DOHH2 (cell line): ENCODE measurements at regions not wholly inside any gene's neighbourhood (a gene's known extent, or its start where the extent isn't known, plus 50 kb on each side); places are given as distances from the start of the nearest gene placed in this dataset.
"Not testable (repeated sequence)": the region's sequence is repeated elsewhere in the genome, so short reads cannot be mapped to it uniquely, and the experiment has no call there.

Experiments used
- H3F3A ChIP-seq: fragments of 200-600 bp; sonication (generic), shearing (Covaris generic); 2 replicates; pipeline ENCODE4 v1.6.0; 2016; ENCODE audit warnings: antibody characterized with exemption, mild to moderate bottlenecking; ENCODE audit not compliant: control insufficient read depth, insufficient read depth
- H3K27ac ChIP-seq: fragments of 200-600 bp; sonication (generic); 2 replicates; pipeline ENCODE4 v1.5.1; 2014; ENCODE audit warnings: low read depth, mild to moderate bottlenecking, low read length, moderate library complexity
- H3K27me3 ChIP-seq: fragments of 200-600 bp; sonication (generic); 2 replicates; pipeline ENCODE4 v1.6.1; 2014; ENCODE audit warnings: mild to moderate bottlenecking, low read length, mixed read lengths; ENCODE audit not compliant: control insufficient read depth
- H3K36me3 ChIP-seq: fragments of 200-600 bp; sonication (generic); 2 replicates; pipeline ENCODE4 v1.6.1; 2014; ENCODE audit warnings: mild to moderate bottlenecking, low read length, moderate library complexity, mixed read lengths; ENCODE audit not compliant: control insufficient read depth
- H3K4me1 ChIP-seq: fragments of 200-600 bp; sonication (generic); 2 replicates; pipeline ENCODE4 v1.6.1; 2014; ENCODE audit warnings: mild to moderate bottlenecking, low read length, mixed read lengths; ENCODE audit not compliant: control insufficient read depth
- H3K4me2 ChIP-seq: fragments of 200-600 bp; sonication (generic); 2 replicates; pipeline ENCODE4 v1.6.0; 2014; ENCODE audit warnings: mild to moderate bottlenecking, low read length, moderate library complexity
- H3K4me3 ChIP-seq: fragments of 200-600 bp; sonication (generic); 2 replicates; pipeline ENCODE4 v1.5.1; 2014; ENCODE audit warnings: mild to moderate bottlenecking, low read length, mixed read lengths
- H3K79me2 ChIP-seq: fragments of 200-600 bp; sonication (generic); 2 replicates; pipeline ENCODE4 v1.6.1; 2014; ENCODE audit warnings: mild to moderate bottlenecking, low read length, mixed read lengths; ENCODE audit not compliant: control insufficient read depth
- H3K9me2 ChIP-seq: fragments of 200-600 bp; sonication (generic); replicated peaks from 2 replicates; pipeline ENCODE4 v1.6.1; 2014; ENCODE audit warnings: mild to moderate bottlenecking, low read length, mixed read lengths; ENCODE audit not compliant: control insufficient read depth
- H3K9me3 ChIP-seq: fragments of 200-600 bp; sonication (generic); 2 replicates; pipeline ENCODE4 v1.6.1; 2014; ENCODE audit warnings: antibody characterized with exemption, low read length, mixed read lengths; ENCODE audit not compliant: control insufficient read depth, insufficient read depth
- H4K20me1 ChIP-seq: fragments of 200-600 bp; sonication (generic); 2 replicates; pipeline ENCODE4 v1.6.0; 2014; ENCODE audit warnings: low read depth, mild to moderate bottlenecking, antibody characterized with exemption, low read length, moderate library complexity; ENCODE audit not compliant: control insufficient read depth, insufficient read depth
- CTCF ChIP-seq: fragments of 200-600 bp; sonication (generic); IDR thresholded peaks from one replicate; pipeline ENCODE4 v1.5.1; 2014; ENCODE audit warnings: antibody characterized with exemption, mild to moderate bottlenecking, low read depth, low read length; ENCODE audit not compliant: poor library complexity, severe bottlenecking
- EZH2phosphoT487 ChIP-seq: fragments of 200-600 bp; sonication (generic); IDR thresholded peaks from 2 replicates; pipeline ENCODE4 v1.6.1; 2017; ENCODE audit warnings: borderline replicate concordance, mild to moderate bottlenecking, antibody characterized with exemption, low read length, moderate library complexity, mixed read lengths

GRCh38 chr1:224819861-224820260 is 109.6 kb upstream of the DNAH14 start:
- Histone ChIP-seq H3K9me3 (no peaks in the 10 kb centered on the region), H3K9me2 (no peaks in the 10 kb centered on the region)
- TF ChIP-seq CTCF (no peak), EZH2phosphoT487 (no peak)

GRCh38 chr1:224820341-224820740 is 109.1 kb upstream of the DNAH14 start:
- Histone ChIP-seq H3K9me3 (no peaks in the 10 kb centered on the region), H3K9me2 (no peaks in the 10 kb centered on the region), H3F3A (no peaks in the 10 kb centered on the region), H3K4me1 (no peaks in the 10 kb centered on the region), H3K27ac (no peak overlapping the region), H3K27me3 (peaks cover 4% of the 10 kb centered on the region; the same call in 1 of the 2 replicates), H3K36me3 (no peaks in the 10 kb centered on the region), H3K4me2 (no peak overlapping the region), H4K20me1 (no peaks in the 10 kb centered on the region), H3K4me3 (no peak overlapping the region), H3K79me2 (no peaks in the 10 kb centered on the region)
- no peak for TF ChIP-seq CTCF

More at GRCh38 chr1:224819861-224820260, 109.6 kb upstream of the DNAH14 start:
- Histone ChIP-seq H3K27me3 (peaks cover 4% of the 10 kb centered on the region; the same call in 1 of the 2 replicates), H3K4me3 (no peak overlapping the region), H3K27ac (no peak overlapping the region), H4K20me1 (no peaks in the 10 kb centered on the region), H3K36me3 (no peaks in the 10 kb centered on the region), H3K4me1 (no peaks in the 10 kb centered on the region), H3F3A (no peaks in the 10 kb centered on the region), H3K79me2 (no peaks in the 10 kb centered on the region), H3K4me2 (no peak overlapping the region)

GRCh38 chr1:224821751-224822150 is 107.7 kb upstream of the DNAH14 start:
- not testable (repeated sequence) for H3K27ac ChIP-seq, H3K9me2 ChIP-seq, H3K27me3 ChIP-seq, H3K4me2 ChIP-seq, H3F3A ChIP-seq, H4K20me1 ChIP-seq, H3K4me3 ChIP-seq, H3K36me3 ChIP-seq, H3K4me1 ChIP-seq, H3K79me2 ChIP-seq, H3K9me3 ChIP-seq

- no peak overlapping the region for H3K4me2 ChIP-seq
- no peaks in the 10 kb centered on the region for H3F3A ChIP-seq
Measured at GRCh38 chr1:224825525-224826000, 103.9 kb upstream of the DNAH14 start.

More at GRCh38 chr1:224825525-224826000, 103.9 kb upstream of the DNAH14 start:
- no peaks in the 10 kb centered on the region for H3K36me3 ChIP-seq
- no peaks in the 10 kb centered on the region for H3K79me2 ChIP-seq
- no peaks in the 10 kb centered on the region for H3K4me1 ChIP-seq
- TF ChIP-seq CTCF (no peak), EZH2phosphoT487 (no peak)
- H3K4me3 ChIP-seq: no peak overlapping the region
- no peak overlapping the region for H3K27ac ChIP-seq
- H3K9me2 ChIP-seq: no peaks in the 10 kb centered on the region
- H3K9me3 ChIP-seq: no peaks in the 10 kb centered on the region
- no peaks in the 10 kb centered on the region for H3K27me3 ChIP-seq
- H4K20me1 ChIP-seq: no peaks in the 10 kb centered on the region
